HEK293 (cell line): ENCODE measurements at regions not wholly inside any gene's neighbourhood (a gene's known extent, or its start where the extent isn't known, plus 50 kb on each side); places are given as distances from the start of the nearest gene placed in this dataset.

Source experiments
- ATF2 ChIP-seq: fragments of 450-650 bp; formaldehyde crosslinking; IDR thresholded peaks from 2 replicates; pipeline ENCODE4 v1.5.1; 2016; ENCODE audit warnings: missing biosample characterization, missing genetic modification characterization, low read depth
- BCL11A ChIP-seq: fragments of 450-650 bp; formaldehyde crosslinking; IDR thresholded peaks from 2 replicates; pipeline ENCODE4 v1.5.1; 2016; ENCODE audit warnings: low read depth, missing biosample characterization, missing genetic modification characterization
- CTCF ChIP-seq: fragments of 450-650 bp; formaldehyde crosslinking; IDR thresholded peaks from 2 replicates; pipeline ENCODE4 v1.5.1; 2016; ENCODE audit warnings: missing biosample characterization, missing genetic modification characterization
- PATZ1 ChIP-seq: fragments of 450-650 bp; formaldehyde crosslinking; IDR thresholded peaks from 2 replicates; pipeline ENCODE4 v1.5.1; 2016; ENCODE audit warnings: missing biosample characterization, missing genetic modification characterization
- ZBTB7A ChIP-seq: fragments of 450-650 bp; formaldehyde crosslinking; IDR thresholded peaks from 2 replicates; pipeline ENCODE4 v1.5.1; 2016; ENCODE audit warnings: low read depth, missing biosample characterization, missing genetic modification characterization
- ZNF175 ChIP-seq: fragments of 450-650 bp; formaldehyde crosslinking; IDR thresholded peaks from 2 replicates; pipeline ENCODE4 v1.5.1; 2016; ENCODE audit warnings: missing biosample characterization, missing genetic modification characterization
- ZNF19 ChIP-seq: fragments of 450-650 bp; formaldehyde crosslinking; IDR thresholded peaks from 2 replicates; pipeline ENCODE4; 2016; ENCODE audit warnings: missing biosample characterization, missing genetic modification characterization, low read depth
- ZNF274 ChIP-seq, 2 experiments: fragments of 200-500 bp in 1 of 2; fragments of 450-650 bp in 1 of 2; sonication (Bioruptor generic) in 1 of 2; formaldehyde crosslinking in 1 of 2; IDR thresholded peaks; 2 replicates each; pipeline versions ENCODE4 v1.5.1 to v1.6.1; 2014 to 2016; ENCODE audit warnings: borderline replicate concordance in 1 of 2, inconsistent platforms in 1 of 2, low read length in 1 of 2, missing biosample characterization in 1 of 2, missing genetic modification characterization in 1 of 2
- ZNF280C ChIP-seq: fragments of 450-650 bp; formaldehyde crosslinking; IDR thresholded peaks from 2 replicates; pipeline ENCODE4 v1.5.1; 2016; ENCODE audit warnings: missing biosample characterization, missing genetic modification characterization
- ZNF394 ChIP-seq: fragments of 450-650 bp; formaldehyde crosslinking; IDR thresholded peaks from 2 replicates; pipeline ENCODE4 v1.5.1; 2016; ENCODE audit warnings: missing biosample characterization, missing genetic modification characterization, mild to moderate bottlenecking, moderate library complexity, borderline replicate concordance
- ZNF530 ChIP-seq: fragments of 450-650 bp; formaldehyde crosslinking; IDR thresholded peaks from 2 replicates; pipeline ENCODE4 v1.5.1; 2016; ENCODE audit warnings: low read depth, missing biosample characterization, missing genetic modification characterization
- ZNF561 ChIP-seq: fragments of 450-650 bp; IDR thresholded peaks from 2 replicates; pipeline ENCODE4 v1.5.1; 2018; ENCODE audit warnings: missing biosample characterization, missing genetic modification characterization, borderline replicate concordance
- ZNF580 ChIP-seq: fragments of 450-650 bp; formaldehyde crosslinking; IDR thresholded peaks from 2 replicates; pipeline ENCODE4 v1.5.1; 2016; ENCODE audit warnings: missing biosample characterization, missing genetic modification characterization

- no peak for TF ChIP-seq ZNF394
- TF ChIP-seq ZNF274 (IDR thresholded peaks at IDR 0.05; ENCODE audit: low read length), result no peak
- no peak for TF ChIP-seq ZNF274 (tag by site-specific recombination; IDR thresholded peaks at IDR 0.05; ENCODE audit: borderline replicate concordance)
- no peak for TF ChIP-seq BCL11A (tag by site-specific recombination)
- no peak for TF ChIP-seq ZBTB7A (tag by site-specific recombination)
- TF ChIP-seq CTCF (tag by site-specific recombination), result no peak
- TF ChIP-seq ATF2 (tag by site-specific recombination), result no peak
- no peak for TF ChIP-seq PATZ1
- no peak for TF ChIP-seq ZNF175 (tag by site-specific recombination)
- no peak for TF ChIP-seq ZNF580 (tag by site-specific recombination)
- TF ChIP-seq ZNF561 (tag by site-specific recombination), result no peak
- no peak for TF ChIP-seq ZNF19 (tag by site-specific recombination)
- no peak for TF ChIP-seq ZNF530 (tag by site-specific recombination)
- no peak for TF ChIP-seq ZNF280C
Measured at GRCh38 chr3:28081533-28081947, 159.9 kb upstream of the CMC1 start.
